ENCODE measurements at regions not wholly inside any gene's neighbourhood (a gene's known extent, or its start where the extent isn't known, plus 50 kb on each side); places are given as distances from the start of the nearest gene placed in this dataset.
A peak's percentile ranks its signal among the peaks of the same experiment; 100 is the strongest.

DNA sequence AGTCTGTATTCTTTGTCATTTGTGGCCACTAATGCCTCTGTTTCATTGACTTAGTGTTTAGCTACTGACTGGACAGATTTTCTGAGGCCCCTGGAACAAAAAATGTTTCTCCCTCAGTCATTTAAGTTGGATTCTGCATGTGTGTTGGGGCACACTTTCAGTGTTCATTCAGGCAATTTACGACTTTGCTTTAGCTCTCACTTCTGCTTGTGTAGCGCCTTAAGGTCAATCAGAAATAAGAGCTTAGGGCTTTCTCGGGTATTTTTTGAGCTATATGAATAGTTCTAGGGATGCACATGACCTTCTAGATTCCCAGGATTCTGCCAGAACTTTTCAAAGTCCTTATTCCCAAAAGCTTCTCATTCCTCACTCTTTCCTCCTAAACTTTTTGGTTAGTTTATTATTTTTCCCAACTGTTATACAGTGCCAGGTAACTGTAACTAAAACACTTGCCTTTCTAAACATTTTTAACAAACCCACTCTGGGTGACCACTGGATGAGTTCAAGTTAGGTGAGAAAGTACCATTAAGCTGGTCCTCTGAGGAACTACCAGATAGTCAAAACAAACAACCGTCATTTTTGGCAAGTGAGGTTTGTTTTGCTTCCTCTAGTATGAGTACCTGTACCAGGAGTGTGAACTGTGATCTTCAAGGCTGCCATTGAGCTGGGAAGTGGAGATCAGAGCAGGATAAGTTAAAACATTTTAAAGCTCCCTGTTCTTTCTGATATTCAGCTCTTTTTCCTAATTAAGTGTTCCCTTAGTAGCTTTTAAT is 571.3 kb upstream of the TLE4 start:
- ChIA-PET CTCF (interaction anchor here (1.0 to 1.6 kb wide), 4 partner anchors 10 to 67 kb away, joined by 3 to 4 read pairs (median 3); no protein-coding TSS in a partner anchor), POLR2A (no interaction called here)
- H3K9ac ChIP-seq (replicated peaks; ENCODE audit: extremely low read depth, insufficient read depth, low read length), result no peak overlapping the region
- H3K4me1 ChIP-seq (ENCODE audit: control insufficient read depth, extremely low read depth, insufficient read depth, low read length), result peaks cover 19% of the 10 kb centered on the region
- no peaks in the 10 kb centered on the region for H3K9me1 ChIP-seq (replicated peaks; ENCODE audit: control insufficient read depth, extremely low read depth, insufficient read depth, low read length)
- no peak for FAIRE-seq
- H3K79me2 ChIP-seq (ENCODE audit: control insufficient read depth, insufficient read depth, low read length), result no peaks in the 10 kb centered on the region
- peak; percentile 4 for DNase-seq (ENCODE audit: low read depth, low spot score)
- TF ChIP-seq, protein P1, sequence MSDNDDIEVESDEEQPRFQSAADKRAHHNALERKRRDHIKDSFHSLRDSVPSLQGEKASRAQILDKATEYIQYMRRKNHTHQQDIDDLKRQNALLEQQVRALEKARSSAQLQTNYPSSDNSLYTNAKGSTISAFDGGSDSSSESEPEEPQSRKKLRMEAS (IDR thresholded peaks at IDR 0.05; ENCODE audit: insufficient read depth, insufficient read length), result no peak
- TF ChIP-seq POLR2A (IDR thresholded peaks at IDR 0.05; ENCODE audit: low read depth, low read length), result no peak
- TF ChIP-seq MYC (IDR thresholded peaks at IDR 0.05; ENCODE audit: low read depth, low read length), result no peak
- no peak for TF ChIP-seq JUN (IDR thresholded peaks at IDR 0.05; ENCODE audit: borderline replicate concordance, insufficient read depth, insufficient read length, low read depth)
- no peak for TF ChIP-seq GATA2 (IDR thresholded peaks at IDR 0.05; ENCODE audit: insufficient read depth, insufficient read length, low read depth, low read length)
- TF ChIP-seq EZH2 (IDR thresholded peaks at IDR 0.05; ENCODE audit: borderline replicate concordance, low read depth, low read length, severe bottlenecking), result no peak
- no peak for TF ChIP-seq POLR2AphosphoS5 (IDR thresholded peaks at IDR 0.05; ENCODE audit: insufficient read depth, low read depth, low read length)
- no peak for TF ChIP-seq FOS (IDR thresholded peaks at IDR 0.05; ENCODE audit: borderline replicate concordance, insufficient read depth, low read length)
- TF ChIP-seq, protein P2, sequence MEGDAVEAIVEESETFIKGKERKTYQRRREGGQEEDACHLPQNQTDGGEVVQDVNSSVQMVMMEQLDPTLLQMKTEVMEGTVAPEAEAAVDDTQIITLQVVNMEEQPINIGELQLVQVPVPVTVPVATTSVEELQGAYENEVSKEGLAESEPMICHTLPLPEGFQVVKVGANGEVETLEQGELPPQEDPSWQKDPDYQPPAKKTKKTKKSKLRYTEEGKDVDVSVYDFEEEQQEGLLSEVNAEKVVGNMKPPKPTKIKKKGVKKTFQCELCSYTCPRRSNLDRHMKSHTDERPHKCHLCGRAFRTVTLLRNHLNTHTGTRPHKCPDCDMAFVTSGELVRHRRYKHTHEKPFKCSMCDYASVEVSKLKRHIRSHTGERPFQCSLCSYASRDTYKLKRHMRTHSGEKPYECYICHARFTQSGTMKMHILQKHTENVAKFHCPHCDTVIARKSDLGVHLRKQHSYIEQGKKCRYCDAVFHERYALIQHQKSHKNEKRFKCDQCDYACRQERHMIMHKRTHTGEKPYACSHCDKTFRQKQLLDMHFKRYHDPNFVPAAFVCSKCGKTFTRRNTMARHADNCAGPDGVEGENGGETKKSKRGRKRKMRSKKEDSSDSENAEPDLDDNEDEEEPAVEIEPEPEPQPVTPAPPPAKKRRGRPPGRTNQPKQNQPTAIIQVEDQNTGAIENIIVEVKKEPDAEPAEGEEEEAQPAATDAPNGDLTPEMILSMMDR (IDR thresholded peaks at IDR 0.05; ENCODE audit: extremely low read depth in 1 of 2, insufficient read depth in 1 of 2, low read depth in 1 of 2, low read length in 2 of 2), result no peak
- no peaks in the 10 kb centered on the region for H3K9me3 ChIP-seq (replicated peaks; ENCODE audit: control insufficient read depth, insufficient read depth, low read length)
- no peak overlapping the region for H3K4me3 ChIP-seq (replicated peaks in 1 of 3; ENCODE audit: insufficient read depth in 1 of 3, low read depth in 1 of 3, low read length in 3 of 3)
- no TSS peak for BruUV-seq (replicated peaks)
- H3K4me2 ChIP-seq (ENCODE audit: insufficient read depth, low read length), result no peak overlapping the region
- H2AFZ ChIP-seq (ENCODE audit: low read depth, low read length), result peak overlapping the region; percentile 29
- H3K36me3 ChIP-seq (ENCODE audit: control insufficient read depth in 2 of 2, extremely low read depth in 1 of 2, insufficient read depth in 2 of 2, low read length in 2 of 2), result no peaks in the 10 kb centered on the region
- H4K20me1 ChIP-seq (replicated peaks; ENCODE audit: control insufficient read depth, extremely low read depth, insufficient read depth, low read length), result no peaks in the 10 kb centered on the region
- H3K27me3 ChIP-seq (ENCODE audit: control insufficient read depth in 2 of 2, insufficient read depth in 2 of 2, low read length in 2 of 2), result no peaks in the 10 kb centered on the region
- dilution Hi-C loops (cut with MboI; ENCODE audit: extremely low pct_ligation_motif_present, low sequenced_read_pairs) (no loop called here), intact Hi-C loops (cut with micrococcal nuclease) (no loop called here)
- no peak overlapping the region for H3K27ac ChIP-seq (ENCODE audit: insufficient read depth, low read depth, low read length)
